ENCODE measurements at regions not wholly inside any gene's neighbourhood (a gene's known extent, or its start where the extent isn't known, plus 50 kb on each side); places are given as distances from the start of the nearest gene placed in this dataset.
"Not testable (repeated sequence)": the region's sequence is repeated elsewhere in the genome, so short reads cannot be mapped to it uniquely, and the experiment has no call there.

GRCh38 chr14:83184531-83184930 lies 1650.9 kb upstream of the SEL1L start:
- ATAC-seq (ENCODE audit: low FRiP score in 2 of 2) = no peak
- H3K4me3 ChIP-seq = no peak overlapping the region
- TF ChIP-seq CTCF (IDR thresholded peaks at IDR 0.05) (no peak), EP300 (IDR thresholded peaks at IDR 0.05) (no peak), POLR2AphosphoS5 (IDR thresholded peaks at IDR 0.05) (no peak), POLR2A (IDR thresholded peaks at IDR 0.05) (no peak)
- no peak overlapping the region for H3K27ac ChIP-seq
- H3K9me3 ChIP-seq = no peaks in the 10 kb centered on the region
- H3K36me3 ChIP-seq = no peaks in the 10 kb centered on the region
- H3K27me3 ChIP-seq = no peaks in the 10 kb centered on the region
- 85 to 87% methylated on average over 5 of the region's 5 CpGs for WGBS, 2 donors
- no peak for DNase-seq
- no peaks in the 10 kb centered on the region for H3K4me1 ChIP-seq

- not testable (repeated sequence) for H3K36me3 ChIP-seq; H3K27me3 ChIP-seq; H3K27ac ChIP-seq; H3K4me1 ChIP-seq; H3K9me3 ChIP-seq; H3K4me3 ChIP-seq; ATAC-seq (ENCODE audit: low FRiP score in 2 of 2); DNase-seq
These were observed 1654.7 kb upstream of the SEL1L start for GRCh38 chr14:83188311-83188710.

- ATAC-seq (ENCODE audit: low FRiP score in 2 of 2) = no peak
- TF ChIP-seq EP300 (IDR thresholded peaks at IDR 0.05) = no peak
- no peak for TF ChIP-seq POLR2AphosphoS5 (IDR thresholded peaks at IDR 0.05)
- TF ChIP-seq CTCF (IDR thresholded peaks at IDR 0.05) = no peak
- H3K4me3 ChIP-seq = no peak overlapping the region
- no peak for DNase-seq
- no peaks in the 10 kb centered on the region for H3K27me3 ChIP-seq
- WGBS, 2 donors = 48 to 54% methylated on average over 1 of the region's 1 CpG
- H3K4me1 ChIP-seq = no peaks in the 10 kb centered on the region
- no peaks in the 10 kb centered on the region for H3K9me3 ChIP-seq
- no peak overlapping the region for H3K27ac ChIP-seq
- no peaks in the 10 kb centered on the region for H3K36me3 ChIP-seq
These were observed 1662.6 kb upstream of the SEL1L start for GRCh38 chr14:83196236-83196635.

- no peak for TF ChIP-seq POLR2AphosphoS5 (IDR thresholded peaks at IDR 0.05)
- TF ChIP-seq POLR2A (IDR thresholded peaks at IDR 0.05) = no peak
- TF ChIP-seq EP300 (IDR thresholded peaks at IDR 0.05) = no peak
- TF ChIP-seq CTCF (IDR thresholded peaks at IDR 0.05) = no peak
- Histone ChIP-seq H3K4me1 (no peaks in the 10 kb centered on the region), H3K27me3 (no peaks in the 10 kb centered on the region), H3K9me3 (no peaks in the 10 kb centered on the region), H3K4me3 (no peak overlapping the region), H3K36me3 (no peaks in the 10 kb centered on the region), H3K27ac (no peak overlapping the region)
- DNase-seq = no peak
- no peak for ATAC-seq (ENCODE audit: low FRiP score in 2 of 2)
- 59 to 64% methylated on average over 3 of the region's 3 CpGs for WGBS, 2 donors
These were observed 1663.6 kb upstream of the SEL1L start for GRCh38 chr14:83197271-83197670.

GRCh38 chr14:83207550-83207949 lies 1673.9 kb upstream of the SEL1L start:
- no peaks in the 10 kb centered on the region for H3K4me1 ChIP-seq
- no peaks in the 10 kb centered on the region for H3K9me3 ChIP-seq
- no peak overlapping the region for H3K27ac ChIP-seq
- DNase-seq = no peak
- no peak for TF ChIP-seq POLR2AphosphoS5 (IDR thresholded peaks at IDR 0.05)
- TF ChIP-seq CTCF (IDR thresholded peaks at IDR 0.05) = no peak
- TF ChIP-seq EP300 (IDR thresholded peaks at IDR 0.05) = no peak
- TF ChIP-seq POLR2A (IDR thresholded peaks at IDR 0.05) = no peak
- no peaks in the 10 kb centered on the region for H3K27me3 ChIP-seq
- 75 to 86% methylated on average over 1 of the region's 1 CpG for WGBS, 2 donors
- no peak overlapping the region for H3K4me3 ChIP-seq
- H3K36me3 ChIP-seq = no peaks in the 10 kb centered on the region
- ATAC-seq (ENCODE audit: low FRiP score in 2 of 2) = no peak

All from upper lobe of left lung (tissue), 6 donors.